ENCODE measurements at regions not wholly inside any gene's neighbourhood (a gene's known extent, or its start where the extent isn't known, plus 50 kb on each side); places are given as distances from the start of the nearest gene placed in this dataset.

DNA sequence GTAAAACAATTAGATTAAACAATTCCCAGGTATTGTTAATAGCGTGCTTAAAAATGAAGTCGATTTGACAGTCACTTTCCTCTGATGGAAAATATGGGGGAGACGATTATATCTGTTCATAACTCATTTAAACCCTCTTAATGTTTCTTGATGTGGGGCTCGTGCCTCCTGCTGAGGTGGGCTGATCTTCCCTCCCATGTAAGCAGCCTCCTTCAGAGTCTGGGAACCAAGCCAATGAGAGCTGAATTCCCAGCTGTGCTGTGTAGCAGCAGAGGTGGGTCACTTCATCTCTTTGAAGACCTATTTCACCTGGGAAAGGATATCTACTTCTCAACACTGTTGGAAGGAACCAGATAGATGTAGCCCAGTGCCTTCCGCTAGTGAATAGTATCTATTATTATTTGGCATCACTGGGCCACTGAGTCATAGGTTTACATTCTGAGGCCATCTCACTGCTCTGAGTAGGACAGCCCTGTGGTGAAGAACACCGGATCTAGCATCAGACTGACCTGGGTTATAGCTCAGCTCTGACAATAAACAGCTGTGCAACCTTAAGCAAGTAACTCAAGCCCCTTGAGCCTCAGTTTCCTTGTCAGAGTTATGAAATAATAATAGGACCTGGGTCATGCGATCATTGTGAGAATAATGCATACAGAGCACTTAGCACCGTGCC is 85.3 kb upstream of the C16orf82 start:
- intact Hi-C loops (cut with micrococcal nuclease; ENCODE audit: unreplicated experiment): no loop called here
- no peak for FAIRE-seq
- CTCF ChIA-PET: no interaction called here

DNA sequence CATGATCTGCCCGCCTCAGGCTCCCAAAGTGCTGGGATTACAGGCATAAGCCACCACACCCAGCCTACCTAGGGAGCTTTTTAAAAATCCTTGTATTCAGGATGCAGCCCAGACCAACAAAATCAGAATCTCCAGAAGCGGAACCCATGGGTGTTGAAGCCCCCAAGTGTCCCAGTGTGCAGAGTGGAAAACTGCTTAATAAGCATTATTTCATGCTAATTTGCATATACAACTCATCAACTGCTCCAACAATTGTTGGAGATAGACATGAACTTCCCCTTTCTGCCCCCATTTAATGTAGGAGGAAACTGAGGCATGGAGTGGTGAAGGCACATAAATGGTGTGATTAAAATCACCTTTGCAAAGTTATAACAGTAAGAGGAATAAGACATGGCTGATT is 84.3 kb upstream of the C16orf82 start:
- POLR2A ChIA-PET: interaction anchor here (0.7 kb wide), 1 partner anchor 151 kb away, joined by 7 read pairs; no protein-coding TSS in a partner anchor
- H3K36me3 ChIP-seq (ENCODE audit: control insufficient read depth in 2 of 2, insufficient read depth in 2 of 2, low read length in 1 of 2): no peaks in the 10 kb centered on the region
- no peak for ATAC-seq
- no peaks in the 10 kb centered on the region; a peak in 1 of 4 replicates for H3K27me3 ChIP-seq (replicated peaks in 1 of 2; ENCODE audit: control insufficient read depth in 2 of 2, insufficient read depth in 2 of 2, low read length in 1 of 2)
- H3K4me3 ChIP-seq: no peak overlapping the region
- H3K4me2 ChIP-seq (ENCODE audit: control insufficient read depth, insufficient read depth): no peak overlapping the region
- H2AFZ ChIP-seq (ENCODE audit: control insufficient read depth, low read depth, low read length): no peak overlapping the region
- DNase-seq (ENCODE audit: low read depth, low spot score): no peak
- in situ Hi-C loops (cut with MboI): no loop called here
- FAIRE-seq: no peak
- BruUV-seq (replicated peaks): no TSS peak
- no peak overlapping the region for H3K27ac ChIP-seq (ENCODE audit: control insufficient read depth, insufficient read depth)
- H3K4me1 ChIP-seq (ENCODE audit: control insufficient read depth, insufficient read depth, low read length): no peaks in the 10 kb centered on the region
- CTCF ChIA-PET: no interaction called here
- no peak overlapping the region for H3K9ac ChIP-seq (ENCODE audit: control insufficient read depth, insufficient read depth, low read length)
- H4K20me1 ChIP-seq (ENCODE audit: control insufficient read depth, insufficient read depth): no peaks in the 10 kb centered on the region
- H3K9me3 ChIP-seq (replicated peaks; ENCODE audit: control insufficient read depth, insufficient read depth, low read length): no peaks in the 10 kb centered on the region
- RAD21 ChIA-PET (ENCODE audit: unreplicated experiment): no interaction called here
- 22% methylated on average over 2 of the region's 2 CpGs for WGBS (ENCODE audit: insufficient coverage, insufficient replicate concordance, low lambda C conversion rate, missing lambda C conversion rate)
- SMC1A ChIA-PET (ENCODE audit: uncharacterized antibody, unreplicated experiment): no interaction called here
- intact Hi-C loops (cut with micrococcal nuclease; ENCODE audit: unreplicated experiment): no loop called here
- no peaks in the 10 kb centered on the region for H3K79me2 ChIP-seq (ENCODE audit: control insufficient read depth, insufficient read depth, low read length)
- TF ChIP-seq SMARCA5 (IDR thresholded peaks at IDR 0.05) (no peak), GABPA (IDR thresholded peaks at IDR 0.05; ENCODE audit: low read depth) (no peak), MTA2 (IDR thresholded peaks at IDR 0.05; ENCODE audit: low read depth) (no peak), CBFB (IDR thresholded peaks at IDR 0.05; ENCODE audit: low read depth) (no peak), BMI1 (IDR thresholded peaks at IDR 0.05; ENCODE audit: borderline replicate concordance) (no peak), KDM1A (IDR thresholded peaks at IDR 0.05; ENCODE audit: borderline replicate concordance) (no peak)
- TF ChIP-seq, protein P1, sequence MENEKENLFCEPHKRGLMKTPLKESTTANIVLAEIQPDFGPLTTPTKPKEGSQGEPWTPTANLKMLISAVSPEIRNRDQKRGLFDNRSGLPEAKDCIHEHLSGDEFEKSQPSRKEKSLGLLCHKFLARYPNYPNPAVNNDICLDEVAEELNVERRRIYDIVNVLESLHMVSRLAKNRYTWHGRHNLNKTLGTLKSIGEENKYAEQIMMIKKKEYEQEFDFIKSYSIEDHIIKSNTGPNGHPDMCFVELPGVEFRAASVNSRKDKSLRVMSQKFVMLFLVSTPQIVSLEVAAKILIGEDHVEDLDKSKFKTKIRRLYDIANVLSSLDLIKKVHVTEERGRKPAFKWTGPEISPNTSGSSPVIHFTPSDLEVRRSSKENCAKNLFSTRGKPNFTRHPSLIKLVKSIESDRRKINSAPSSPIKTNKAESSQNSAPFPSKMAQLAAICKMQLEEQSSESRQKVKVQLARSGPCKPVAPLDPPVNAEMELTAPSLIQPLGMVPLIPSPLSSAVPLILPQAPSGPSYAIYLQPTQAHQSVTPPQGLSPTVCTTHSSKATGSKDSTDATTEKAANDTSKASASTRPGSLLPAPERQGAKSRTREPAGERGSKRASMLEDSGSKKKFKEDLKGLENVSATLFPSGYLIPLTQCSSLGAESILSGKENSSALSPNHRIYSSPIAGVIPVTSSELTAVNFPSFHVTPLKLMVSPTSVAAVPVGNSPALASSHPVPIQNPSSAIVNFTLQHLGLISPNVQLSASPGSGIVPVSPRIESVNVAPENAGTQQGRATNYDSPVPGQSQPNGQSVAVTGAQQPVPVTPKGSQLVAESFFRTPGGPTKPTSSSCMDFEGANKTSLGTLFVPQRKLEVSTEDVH (IDR thresholded peaks at IDR 0.05; ENCODE audit: low read depth, partially characterized antibody): no peak
- TF ChIP-seq, protein P2, sequence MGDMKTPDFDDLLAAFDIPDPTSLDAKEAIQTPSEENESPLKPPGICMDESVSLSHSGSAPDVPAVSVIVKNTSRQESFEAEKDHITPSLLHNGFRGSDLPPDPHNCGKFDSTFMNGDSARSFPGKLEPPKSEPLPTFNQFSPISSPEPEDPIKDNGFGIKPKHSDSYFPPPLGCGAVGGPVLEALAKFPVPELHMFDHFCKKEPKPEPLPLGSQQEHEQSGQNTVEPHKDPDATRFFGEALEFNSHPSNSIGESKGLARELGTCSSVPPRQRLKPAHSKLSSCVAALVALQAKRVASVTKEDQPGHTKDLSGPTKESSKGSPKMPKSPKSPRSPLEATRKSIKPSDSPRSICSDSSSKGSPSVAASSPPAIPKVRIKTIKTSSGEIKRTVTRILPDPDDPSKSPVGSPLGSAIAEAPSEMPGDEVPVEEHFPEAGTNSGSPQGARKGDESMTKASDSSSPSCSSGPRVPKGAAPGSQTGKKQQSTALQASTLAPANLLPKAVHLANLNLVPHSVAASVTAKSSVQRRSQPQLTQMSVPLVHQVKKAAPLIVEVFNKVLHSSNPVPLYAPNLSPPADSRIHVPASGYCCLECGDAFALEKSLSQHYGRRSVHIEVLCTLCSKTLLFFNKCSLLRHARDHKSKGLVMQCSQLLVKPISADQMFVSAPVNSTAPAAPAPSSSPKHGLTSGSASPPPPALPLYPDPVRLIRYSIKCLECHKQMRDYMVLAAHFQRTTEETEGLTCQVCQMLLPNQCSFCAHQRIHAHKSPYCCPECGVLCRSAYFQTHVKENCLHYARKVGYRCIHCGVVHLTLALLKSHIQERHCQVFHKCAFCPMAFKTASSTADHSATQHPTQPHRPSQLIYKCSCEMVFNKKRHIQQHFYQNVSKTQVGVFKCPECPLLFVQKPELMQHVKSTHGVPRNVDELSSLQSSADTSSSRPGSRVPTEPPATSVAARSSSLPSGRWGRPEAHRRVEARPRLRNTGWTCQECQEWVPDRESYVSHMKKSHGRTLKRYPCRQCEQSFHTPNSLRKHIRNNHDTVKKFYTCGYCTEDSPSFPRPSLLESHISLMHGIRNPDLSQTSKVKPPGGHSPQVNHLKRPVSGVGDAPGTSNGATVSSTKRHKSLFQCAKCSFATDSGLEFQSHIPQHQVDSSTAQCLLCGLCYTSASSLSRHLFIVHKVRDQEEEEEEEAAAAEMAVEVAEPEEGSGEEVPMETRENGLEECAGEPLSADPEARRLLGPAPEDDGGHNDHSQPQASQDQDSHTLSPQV (IDR thresholded peaks at IDR 0.05): no peak

More for the DNA sequence above, 85.3 kb upstream of the C16orf82 start:
- ATAC-seq: no peak
- H3K27ac ChIP-seq (ENCODE audit: control insufficient read depth, insufficient read depth): no peak overlapping the region
- no TSS peak for BruUV-seq (replicated peaks)
- DNase-seq (ENCODE audit: low read depth, low spot score): no peak
- H3K27me3 ChIP-seq (replicated peaks in 1 of 2; ENCODE audit: control insufficient read depth in 2 of 2, insufficient read depth in 2 of 2, low read length in 1 of 2): no peaks in the 10 kb centered on the region; a peak in 1 of 4 replicates
- RAD21 ChIA-PET (ENCODE audit: unreplicated experiment): no interaction called here
- H3K4me1 ChIP-seq (ENCODE audit: control insufficient read depth, insufficient read depth, low read length): no peaks in the 10 kb centered on the region
- H3K9ac ChIP-seq (ENCODE audit: control insufficient read depth, insufficient read depth, low read length): no peak overlapping the region
- SMC1A ChIA-PET (ENCODE audit: uncharacterized antibody, unreplicated experiment): no interaction called here
- POLR2A ChIA-PET: interaction anchor here (0.7 kb wide), 1 partner anchor 150 kb away, joined by 7 read pairs; no protein-coding TSS in a partner anchor
- in situ Hi-C loops (cut with MboI): no loop called here
- H2AFZ ChIP-seq (ENCODE audit: control insufficient read depth, low read depth, low read length): no peak overlapping the region
- H3K36me3 ChIP-seq (ENCODE audit: control insufficient read depth in 2 of 2, insufficient read depth in 2 of 2, low read length in 1 of 2): no peaks in the 10 kb centered on the region
- no peaks in the 10 kb centered on the region for H4K20me1 ChIP-seq (ENCODE audit: control insufficient read depth, insufficient read depth)
- H3K4me2 ChIP-seq (ENCODE audit: control insufficient read depth, insufficient read depth): no peak overlapping the region
- TF ChIP-seq TCF12 (IDR thresholded peaks at IDR 0.05; ENCODE audit: low read depth, low read length): no peak
- TF ChIP-seq SPI1 (IDR thresholded peaks at IDR 0.05; ENCODE audit: borderline replicate concordance, insufficient read depth, low read depth, low read length): no peak
- TF ChIP-seq NFYB (IDR thresholded peaks at IDR 0.05; ENCODE audit: insufficient read depth, low read depth, low read length): no peak
- TF ChIP-seq POLR2AphosphoS5 (IDR thresholded peaks at IDR 0.05; ENCODE audit: low read length): no peak
- no peak for TF ChIP-seq MTA2 (IDR thresholded peaks at IDR 0.05; ENCODE audit: low read depth)
- no peak for TF ChIP-seq RFX5 (IDR thresholded peaks at IDR 0.05; ENCODE audit: low read depth, low read length)
- no peak for TF ChIP-seq TAF1 (IDR thresholded peaks at IDR 0.05; ENCODE audit: borderline replicate concordance, low read depth, low read length)
- no peak for TF ChIP-seq RAD51 (IDR thresholded peaks at IDR 0.05)
- no peaks in the 10 kb centered on the region for H3K9me3 ChIP-seq (replicated peaks; ENCODE audit: control insufficient read depth, insufficient read depth, low read length)
- no peaks in the 10 kb centered on the region for H3K79me2 ChIP-seq (ENCODE audit: control insufficient read depth, insufficient read depth, low read length)
- H3K4me3 ChIP-seq: no peak overlapping the region
- WGBS (ENCODE audit: insufficient coverage, insufficient replicate concordance, low lambda C conversion rate, missing lambda C conversion rate): 13% methylated on average over 8 of the region's 8 CpGs

All from GM12878 (cell line).